HG03460 (cell line): ENCODE measurements at regions not wholly inside any gene's neighbourhood (a gene's known extent, or its start where the extent isn't known, plus 50 kb on each side); places are given as distances from the start of the nearest gene placed in this dataset.
A peak's percentile ranks its signal among the peaks of the same experiment; 100 is the strongest.
"Not testable (repeated sequence)": the region's sequence is repeated elsewhere in the genome, so short reads cannot be mapped to it uniquely, and the experiment has no call there.

ENCODE experiments used
- ATAC-seq: cut with Tn5 transposase; IDR thresholded peaks from one replicate; pipeline ENCODE4 v1.9.1; 2021; ENCODE audit not compliant: unreplicated experiment

DNA sequence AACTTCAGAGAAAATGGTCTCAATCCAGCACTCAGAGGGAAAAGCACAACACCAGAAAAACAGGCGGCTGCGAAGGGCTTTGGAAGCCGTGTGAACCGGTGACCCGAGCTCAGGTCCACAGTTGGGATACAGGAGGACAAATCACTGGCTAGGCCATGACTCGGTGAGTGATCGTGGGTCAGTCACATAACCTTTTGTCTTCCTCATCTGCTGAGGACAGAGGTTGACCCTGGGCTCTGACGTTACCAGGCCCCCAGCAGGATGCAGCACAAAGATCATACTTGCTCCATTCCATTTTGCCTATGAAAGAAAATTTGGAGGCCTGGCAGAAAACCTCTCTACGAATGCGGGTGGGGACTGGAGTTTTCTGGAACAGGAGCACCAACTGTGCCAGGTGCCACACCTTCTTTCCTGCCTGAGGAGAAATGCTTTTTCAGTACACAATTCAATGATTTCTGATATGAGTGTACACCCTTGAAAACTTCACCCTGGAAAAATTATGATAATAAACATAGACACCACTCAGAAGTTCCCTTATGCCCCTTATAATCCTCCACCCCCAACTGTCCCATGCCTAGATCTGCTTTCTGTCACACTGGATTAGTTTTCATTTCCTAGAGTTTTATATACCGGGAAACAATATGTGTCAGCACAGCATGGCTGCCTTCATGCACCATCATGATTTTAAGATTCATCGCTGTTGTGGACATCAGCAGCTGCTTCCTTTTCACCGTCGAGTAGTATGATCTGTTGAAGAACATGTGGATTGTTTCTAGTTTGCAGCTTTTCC, 85.3 kb upstream of the RALGAPA2 start:
- ATAC-seq: no peak

DNA sequence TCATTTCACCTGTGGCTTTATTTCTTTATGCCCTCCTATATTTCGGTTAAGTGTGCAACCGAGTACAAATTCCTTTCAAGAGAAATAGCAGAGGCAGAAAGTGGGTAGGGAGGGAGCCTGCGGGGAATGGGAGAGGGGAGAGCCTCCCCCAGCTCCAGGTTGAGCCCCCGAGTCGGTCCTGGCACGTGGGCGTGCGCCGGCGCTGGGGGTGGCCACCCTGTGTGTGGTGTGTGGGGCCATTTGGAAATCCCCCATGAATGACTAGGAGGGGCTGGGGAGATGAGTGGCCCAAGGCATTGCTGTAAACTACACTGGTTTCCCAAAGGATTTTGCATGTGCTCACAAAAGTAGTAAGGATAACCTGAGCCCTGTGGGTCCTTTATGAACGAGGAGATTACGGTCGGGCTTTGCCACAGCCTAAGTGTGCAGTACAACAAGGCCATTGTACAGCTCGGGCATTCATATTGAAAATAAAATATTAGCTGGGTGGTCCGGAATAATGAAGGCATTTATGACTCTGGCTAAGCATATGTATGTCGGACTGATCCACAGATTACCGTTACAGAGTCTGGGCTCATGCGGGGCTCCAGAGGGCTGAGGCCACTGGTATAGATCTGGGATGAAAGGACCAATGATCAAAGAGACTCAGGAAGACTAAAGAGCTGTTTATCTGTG, 84.5 kb upstream of the RALGAPA2 start:
- ATAC-seq: no peak

DNA sequence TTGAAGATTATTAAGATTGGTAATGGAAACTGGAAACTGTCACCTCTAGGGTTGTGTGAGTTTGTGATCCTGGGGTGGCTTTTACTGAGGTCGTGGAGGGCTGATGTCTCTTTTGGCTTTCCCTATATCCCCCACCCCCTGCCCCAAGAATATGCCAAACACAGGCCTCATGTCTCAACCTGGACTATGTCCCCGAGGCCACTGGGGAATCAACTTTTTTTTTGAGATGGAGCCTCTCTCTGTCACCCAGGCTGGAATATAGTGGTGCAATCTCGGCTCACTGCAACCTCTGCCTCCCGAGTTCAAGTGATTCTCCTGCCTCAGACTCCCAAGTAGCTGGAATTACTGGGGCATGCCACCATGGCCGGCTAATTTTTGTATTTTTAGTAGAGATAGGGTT, 83.3 kb upstream of the RALGAPA2 start:
- no peak for ATAC-seq

DNA sequence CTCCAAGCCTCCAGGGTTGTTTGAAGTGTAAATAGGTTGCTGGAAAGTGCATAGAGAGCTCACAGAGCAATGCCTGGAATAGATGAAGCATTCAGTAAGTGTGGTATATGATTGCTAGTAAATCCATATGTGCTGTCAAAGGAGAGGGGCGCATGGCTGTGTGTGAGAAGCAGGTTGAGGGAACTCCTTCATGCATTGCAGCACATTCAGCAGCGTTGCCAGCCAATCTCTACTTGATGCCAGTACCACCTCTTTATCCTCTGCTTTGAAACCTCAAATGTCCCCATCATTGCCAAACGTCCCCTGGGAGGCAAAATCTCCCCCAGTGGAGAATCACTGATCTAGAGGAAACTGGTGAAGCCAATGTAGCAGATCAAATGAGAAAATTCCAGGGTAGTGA, 82.7 kb upstream of the RALGAPA2 start:
- no peak for ATAC-seq

DNA sequence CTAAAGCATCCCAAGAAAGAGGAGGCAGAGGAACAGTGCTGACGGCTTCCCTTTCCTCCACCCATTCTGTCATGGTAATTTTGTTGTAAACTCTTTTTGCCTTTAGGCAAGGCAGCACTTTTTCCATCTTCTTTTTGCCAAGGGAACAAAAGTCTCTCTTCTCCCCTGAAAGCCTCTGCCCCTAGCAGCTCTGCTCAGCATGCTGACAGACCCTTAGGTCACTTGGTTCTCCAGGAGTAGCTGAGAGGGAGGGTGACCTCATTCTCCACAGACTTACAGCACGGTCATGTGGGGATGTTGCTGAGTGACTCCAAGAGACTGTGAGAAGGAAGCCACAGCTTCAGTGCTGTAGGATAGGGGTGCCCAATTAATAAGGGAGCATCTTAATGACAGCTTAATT, 81.1 kb upstream of the RALGAPA2 start:
- no peak for ATAC-seq

DNA sequence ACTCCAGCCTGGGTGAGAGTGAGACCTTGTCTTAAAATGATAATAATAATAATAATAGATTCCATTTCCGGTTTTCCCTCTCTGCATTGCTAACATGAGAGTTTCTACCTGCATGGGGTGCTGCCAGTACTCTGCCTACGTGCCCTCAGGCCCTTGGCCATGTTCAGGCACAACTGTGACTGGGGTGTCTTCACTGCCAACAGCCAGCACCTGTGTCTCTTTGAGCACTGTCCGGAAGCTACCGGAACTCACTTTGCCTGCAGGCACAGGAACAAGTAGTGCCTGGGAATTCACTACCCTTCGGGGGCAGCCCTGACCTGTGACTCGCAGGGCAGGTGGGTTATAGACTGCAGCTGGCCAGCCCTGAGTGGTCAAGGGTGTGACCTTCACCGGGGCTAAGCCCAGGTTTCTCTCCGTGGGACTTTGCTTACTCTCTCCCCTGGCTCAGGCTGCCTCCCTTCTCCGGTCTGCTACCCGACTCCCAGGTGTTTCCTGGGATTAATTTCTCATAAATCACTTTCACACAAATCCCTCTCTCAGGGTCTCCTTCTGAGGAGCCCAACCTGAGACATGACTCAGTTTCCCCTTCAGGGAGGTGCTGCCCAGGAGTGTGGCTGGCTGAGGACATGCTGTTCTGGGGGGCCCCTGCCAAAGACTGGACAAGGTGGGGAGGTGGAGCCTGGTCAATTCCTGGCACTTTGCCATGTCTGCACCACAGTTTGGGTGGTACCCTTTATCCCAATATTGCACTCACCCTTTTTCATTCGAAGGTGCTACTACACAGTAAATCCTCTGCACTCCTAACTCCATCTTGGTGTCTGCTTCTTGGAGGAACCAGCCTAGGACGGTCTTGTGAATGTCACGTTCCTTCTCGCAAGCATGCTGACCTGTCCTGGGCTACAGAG, 79.5 kb upstream of the RALGAPA2 start:
- ATAC-seq: no peak

DNA sequence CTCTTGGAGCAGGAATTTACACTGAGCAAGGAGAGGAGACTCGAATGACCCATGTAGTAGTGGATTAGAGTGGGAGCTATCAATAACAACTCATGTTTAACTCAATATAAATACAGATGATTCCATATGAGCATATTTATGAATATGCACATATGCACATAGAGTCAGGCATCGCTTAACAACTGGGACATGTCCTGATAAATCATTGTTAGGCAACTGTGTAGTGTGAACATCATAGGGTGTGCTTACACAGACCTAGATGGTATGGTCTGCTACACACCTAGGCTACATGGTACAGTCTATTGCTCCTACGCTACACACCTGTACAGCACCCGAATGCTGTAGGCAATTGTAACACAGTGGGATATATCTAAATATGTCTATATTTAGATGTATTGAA, 75.9 kb upstream of the RALGAPA2 start:
- no peak for ATAC-seq

DNA sequence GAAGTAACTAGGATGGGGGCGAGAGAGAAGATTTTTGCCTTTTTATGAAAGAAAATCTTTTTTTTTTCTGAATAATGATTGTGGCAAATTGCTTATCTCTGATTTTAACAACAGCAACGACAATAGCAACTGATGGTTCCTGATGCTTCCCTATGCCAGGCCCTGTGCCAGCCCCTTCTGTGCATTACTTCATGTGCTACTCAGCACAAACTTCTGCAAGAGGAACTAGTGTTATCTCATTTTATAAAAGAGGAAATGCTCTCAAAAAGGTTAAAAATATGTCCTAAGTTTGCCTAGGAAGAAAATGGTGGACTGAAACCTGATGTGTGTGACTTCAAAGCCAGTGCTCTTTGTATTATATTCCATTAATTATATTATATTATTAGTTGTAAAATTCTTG, 74.0 kb upstream of the RALGAPA2 start:
- ATAC-seq: no peak

DNA sequence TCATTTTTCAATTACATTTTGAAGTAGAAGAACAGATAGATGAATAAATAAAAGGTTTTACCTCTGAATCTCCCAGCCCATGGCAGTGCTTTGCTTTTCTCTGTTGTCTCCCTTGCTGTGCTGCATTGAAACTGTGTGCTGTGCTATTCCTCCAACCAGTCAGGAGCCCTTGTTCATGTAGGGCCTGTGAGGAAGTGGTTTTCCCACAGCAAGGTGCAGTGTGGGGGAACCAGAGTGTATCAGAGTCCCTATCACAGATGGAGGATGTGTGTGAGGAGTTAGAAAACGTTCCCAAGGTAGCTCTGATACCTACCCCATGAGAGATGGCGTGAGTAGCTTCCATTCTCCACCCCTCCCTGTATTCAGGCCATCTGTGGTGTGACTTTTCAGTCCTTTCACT, 72.8 kb upstream of the RALGAPA2 start:
- ATAC-seq: no peak

DNA sequence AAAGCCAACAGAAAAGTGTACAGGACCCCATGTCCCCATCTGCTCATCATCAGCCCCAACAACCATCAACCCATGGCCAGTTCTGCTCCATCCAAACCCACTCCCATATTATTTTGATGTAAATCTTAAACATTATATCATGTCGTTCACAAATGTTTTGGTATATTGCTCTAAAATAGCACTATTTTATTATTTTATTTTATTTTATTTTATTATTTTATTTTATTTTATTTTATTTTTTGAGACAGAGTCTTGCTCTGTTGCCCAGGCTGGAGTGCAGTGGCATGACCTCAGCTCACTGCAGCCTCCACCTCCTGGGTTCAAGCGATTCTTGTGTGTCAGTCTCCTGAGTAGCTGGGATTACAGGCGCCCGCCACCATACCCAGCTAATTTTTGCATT, 72.0 kb upstream of the RALGAPA2 start:
- not testable (repeated sequence) for ATAC-seq

DNA sequence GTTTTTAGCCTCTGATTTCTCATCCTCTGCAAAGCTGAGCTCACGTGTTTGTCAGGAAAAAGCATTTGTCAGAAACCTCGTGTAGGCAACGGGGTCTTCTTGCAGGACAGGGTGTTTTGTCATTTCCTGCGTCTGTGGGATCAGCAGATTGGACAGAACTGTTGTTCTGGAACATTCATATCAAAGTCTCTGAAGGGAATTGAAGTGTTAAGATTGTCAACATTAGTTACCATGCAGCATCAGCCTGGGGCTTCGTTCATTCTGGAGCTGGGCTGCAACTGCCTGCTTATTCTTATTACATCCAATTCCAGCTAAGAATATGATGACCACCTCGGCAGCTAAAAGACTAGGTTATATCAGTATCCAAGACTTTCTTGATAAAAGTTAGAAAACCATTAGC, 71.0 kb upstream of the RALGAPA2 start:
- ATAC-seq: no peak

DNA sequence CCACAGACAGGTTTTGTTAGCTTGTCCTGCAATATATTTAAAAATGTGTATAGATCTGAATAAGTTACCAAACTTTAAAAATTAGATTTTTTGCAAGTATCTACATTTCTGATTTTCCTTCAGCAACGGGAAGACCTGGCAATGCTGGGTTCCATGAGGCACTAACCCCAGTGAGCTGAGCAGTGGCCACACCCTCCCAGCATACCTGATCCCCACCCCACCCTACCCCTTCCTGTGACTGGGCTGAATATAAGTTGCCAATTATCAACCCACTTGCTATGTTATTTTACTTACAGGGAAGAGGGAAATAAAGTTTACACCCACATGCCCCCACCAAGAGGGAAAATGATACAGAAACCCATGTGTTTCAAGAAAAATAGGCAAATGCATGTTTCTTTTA, 70.3 kb upstream of the RALGAPA2 start:
- no peak for ATAC-seq

DNA sequence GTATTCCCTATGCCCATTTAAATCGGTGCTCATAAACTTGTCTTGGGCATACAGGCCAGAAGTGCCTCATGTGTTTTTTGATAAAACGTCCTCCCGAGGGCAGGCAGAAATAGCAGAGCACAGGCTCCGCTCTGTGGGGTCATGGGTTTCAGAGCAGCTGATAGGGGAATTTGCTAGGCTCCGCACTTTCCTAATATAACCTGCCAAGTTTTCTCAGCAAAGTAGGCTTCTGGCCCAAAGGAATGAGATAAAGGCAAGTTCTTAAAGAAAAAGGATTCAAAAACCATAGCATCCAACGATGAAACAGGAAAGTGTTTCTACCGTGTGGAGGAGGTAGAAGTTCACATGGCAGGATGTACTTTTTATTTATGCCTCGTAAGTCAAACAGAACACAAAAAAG, 69.8 kb upstream of the RALGAPA2 start:
- ATAC-seq: no peak

DNA sequence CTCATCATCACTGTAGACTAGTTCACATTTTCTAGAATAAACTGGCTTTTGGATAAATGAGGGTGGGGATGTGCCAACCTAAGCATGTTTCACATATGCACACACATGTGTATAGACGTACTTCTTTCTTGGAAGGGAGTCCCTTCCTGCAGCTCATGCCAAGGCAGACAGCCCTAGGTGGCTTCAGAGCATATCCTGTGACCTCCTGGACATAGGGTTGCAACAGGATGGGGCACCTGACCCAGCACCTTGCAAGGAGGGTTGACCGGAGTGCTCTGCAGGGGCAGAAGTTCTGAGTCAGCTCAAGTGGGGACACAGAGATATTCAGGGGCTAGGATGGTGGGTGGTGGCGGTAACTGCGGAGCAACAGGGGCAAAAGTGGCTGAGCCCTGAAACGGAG, 68.6 kb upstream of the RALGAPA2 start:
- ATAC-seq: no peak

DNA sequence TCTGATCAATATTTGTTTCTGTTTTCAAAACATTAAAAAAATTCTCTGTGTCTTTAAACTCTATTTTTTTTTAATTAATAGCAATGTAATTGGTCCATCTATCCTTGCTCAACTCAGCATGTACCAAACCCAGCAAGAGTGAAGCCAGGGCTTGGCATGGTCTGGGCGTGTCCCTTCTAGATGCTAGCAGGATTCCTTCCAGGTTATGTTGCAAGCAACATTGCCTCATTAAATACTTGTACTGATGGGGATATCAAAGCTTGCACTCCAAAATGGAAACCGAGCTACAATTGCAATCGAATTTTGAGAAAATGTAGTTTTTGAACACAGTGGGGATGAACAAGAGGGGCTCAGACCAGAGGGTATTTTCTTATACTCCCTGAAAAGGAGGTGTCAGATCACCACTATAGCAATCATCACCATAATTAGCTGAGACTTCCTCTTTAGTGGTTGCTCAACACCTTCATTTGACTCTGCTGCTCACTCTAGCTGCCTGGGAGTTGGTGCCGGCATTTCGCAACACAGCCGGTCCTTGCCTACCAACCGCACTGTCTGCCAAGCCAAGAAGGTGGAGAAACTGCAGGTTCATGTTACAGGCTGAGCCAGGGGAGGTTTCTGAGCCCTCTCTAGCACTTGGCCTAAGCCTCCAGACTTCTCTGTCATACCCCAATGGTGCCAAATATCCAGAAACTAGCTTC, 67.8 kb upstream of the RALGAPA2 start:
- peak; percentile 81 for ATAC-seq

DNA sequence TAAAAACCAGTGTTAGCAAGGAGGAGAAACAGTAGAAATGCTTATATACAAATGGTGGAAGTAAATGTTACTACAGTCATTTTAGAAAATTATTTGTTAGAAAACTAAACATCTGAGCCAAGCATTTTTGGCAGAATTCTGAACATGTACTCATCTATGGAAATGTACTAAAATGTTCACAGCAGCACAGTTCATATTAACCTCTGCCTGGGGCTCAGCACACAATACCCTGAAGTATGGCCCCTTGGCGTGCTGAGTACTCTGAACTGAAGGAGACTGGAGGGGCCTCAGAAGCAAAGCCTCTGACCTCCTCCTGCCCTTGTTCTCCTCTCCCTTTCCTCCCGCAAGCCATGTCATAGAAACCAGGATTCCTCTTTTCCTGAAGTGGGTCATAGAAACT, 66.2 kb upstream of the RALGAPA2 start:
- no peak for ATAC-seq

DNA sequence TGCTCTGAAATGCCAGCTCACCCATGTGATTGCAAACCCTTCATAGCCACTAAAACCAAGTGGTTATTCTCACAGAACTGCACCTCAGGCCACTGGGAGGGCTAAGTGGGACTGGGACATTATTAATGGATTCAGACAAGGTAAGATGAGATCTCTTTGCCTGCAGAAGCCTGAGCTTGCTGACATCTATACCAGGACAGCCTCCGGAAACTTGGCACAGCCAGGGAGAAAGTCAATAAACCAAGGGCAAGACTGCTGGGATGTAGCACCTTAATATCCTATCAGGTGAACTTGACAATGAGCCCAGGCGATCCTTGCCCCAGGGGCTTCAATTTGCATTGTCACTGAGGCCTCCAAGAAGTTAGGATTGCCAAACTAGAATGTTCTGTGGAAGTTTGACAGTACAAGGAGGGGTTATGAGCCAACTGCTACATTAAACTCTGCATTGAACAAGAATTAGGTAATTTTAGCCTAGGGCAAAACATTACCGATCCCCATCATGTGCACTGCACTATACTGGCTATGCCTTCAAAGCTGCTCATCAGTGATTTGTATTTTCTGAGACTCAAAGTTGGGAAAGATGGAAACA, 60.1 kb upstream of the RALGAPA2 start:
- ATAC-seq: no peak

DNA sequence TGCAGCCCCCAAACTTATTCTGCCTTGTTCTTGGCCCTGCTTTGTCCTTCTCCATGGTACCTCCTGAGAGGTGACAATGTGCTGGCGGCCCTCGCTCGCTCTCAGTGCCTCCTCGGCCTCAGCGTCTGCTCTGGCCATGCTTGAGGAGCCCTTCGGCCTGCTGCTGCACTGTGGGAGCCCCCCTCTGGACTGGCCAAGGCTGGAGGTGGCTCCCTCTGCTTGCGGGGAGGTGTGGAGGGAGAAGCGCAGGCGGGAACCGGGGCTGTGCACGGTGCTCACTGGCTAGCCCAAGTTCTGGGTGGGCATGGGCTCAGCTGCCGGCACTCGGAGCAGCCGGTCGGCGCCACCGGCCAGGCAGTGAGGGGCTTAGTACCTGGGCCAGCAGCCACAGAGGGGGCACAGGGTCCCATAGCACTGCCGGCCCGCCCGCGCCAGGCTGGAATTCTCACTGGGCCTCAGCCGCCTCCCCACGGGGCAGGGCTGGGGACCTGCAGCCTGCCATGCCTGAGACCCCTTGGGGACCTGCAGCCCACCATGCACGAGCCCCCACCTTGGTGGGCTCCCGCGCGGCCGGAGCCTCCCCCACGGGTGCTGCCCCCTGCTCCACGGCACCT, 55.9 kb upstream of the RALGAPA2 start:
- ATAC-seq: no peak

DNA sequence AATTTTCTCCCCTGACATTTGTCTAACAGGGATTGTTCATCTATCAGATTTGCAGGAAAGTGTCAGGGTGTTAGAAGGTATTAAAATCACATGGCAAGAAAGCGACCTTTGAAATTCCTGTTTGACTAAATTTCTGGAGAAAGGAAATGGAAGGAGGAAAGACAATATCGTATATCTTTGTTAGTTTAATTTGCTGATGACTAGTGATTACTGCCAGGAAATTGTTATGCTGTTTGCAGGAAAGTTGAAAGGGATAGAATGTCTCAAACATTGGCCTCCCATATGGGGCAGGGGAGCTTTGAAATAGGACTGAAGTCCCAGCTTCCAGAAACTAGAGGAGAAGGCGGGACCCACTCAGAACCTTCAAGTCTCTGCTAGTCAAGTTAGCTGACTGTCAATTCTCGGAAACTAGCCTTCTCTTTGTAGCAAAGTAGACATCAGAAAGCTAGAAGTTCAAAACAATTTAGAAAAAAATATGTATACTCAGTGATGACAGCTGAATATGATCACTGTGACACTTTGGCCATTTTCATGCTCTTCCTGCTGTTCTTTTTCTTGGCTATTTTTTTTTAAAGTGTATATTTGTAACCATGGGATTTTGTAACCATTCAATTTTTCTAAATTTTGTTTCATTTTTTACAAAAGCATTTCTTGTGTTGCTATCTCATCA, 53.4 kb upstream of the RALGAPA2 start:
- ATAC-seq: no peak

DNA sequence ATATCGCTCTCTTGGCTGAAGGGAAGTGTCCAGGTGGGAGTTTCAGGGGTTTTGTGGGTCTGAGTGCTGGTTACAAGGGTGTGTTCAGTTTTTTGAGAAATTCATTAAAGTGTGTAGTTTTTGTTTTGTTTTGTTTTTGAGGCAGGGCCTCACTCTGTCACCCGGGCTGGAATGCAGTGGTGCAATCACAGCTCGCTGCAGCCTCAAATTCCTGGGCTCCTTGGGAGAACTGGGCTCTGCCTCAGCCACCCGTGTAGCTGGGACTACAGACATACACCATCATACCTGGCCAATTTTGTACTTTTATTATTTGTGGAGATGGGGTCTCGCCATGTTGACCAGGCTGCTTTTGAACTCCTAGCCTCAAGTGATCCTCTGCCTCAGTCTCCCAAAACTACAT, 51.2 kb upstream of the RALGAPA2 start:
- no peak for ATAC-seq
